SK-N-SH (cell line): ENCODE measurements at regions not wholly inside any gene's neighbourhood (a gene's known extent, or its start where the extent isn't known, plus 50 kb on each side); places are given as distances from the start of the nearest gene placed in this dataset.

Experiments
- CTCF ChIA-PET: fragments of 300-600, 350-600 bp; formaldehyde crosslinking; extraction: SDS; loops from one replicate; lab custom pipeline; 2021; lab: Yijun Ruan, JAX
- POLR2A ChIA-PET: fragments of 350-600 bp; sonication (Branson Sonifier 250); formaldehyde crosslinking; extraction: SDS; loops from one replicate; lab custom pipeline; 2020; ENCODE audit warnings: antibody characterized with exemption, inconsistent platforms; lab: Yijun Ruan, JAX
- DNase-seq: peaks from one replicate; pipeline ENCODE4 v3.0.0; 2012
- H2AFZ ChIP-seq: fragments of 200-600 bp; sonication (generic); 2 replicates; pipeline ENCODE4 v1.8.1; 2016; ENCODE audit warnings: antibody characterized with exemption, mild to moderate bottlenecking, low read depth
- H3F3A ChIP-seq: fragments of 200-600 bp; sonication (generic); replicated peaks from 2 replicates; pipeline ENCODE3; 2016; ENCODE audit warnings: antibody characterized with exemption, mild to moderate bottlenecking; ENCODE audit not compliant: insufficient read depth
- H3K27ac ChIP-seq, 2 experiments: fragments of 200-500 bp in 1 of 2; fragments of 200-600 bp in 1 of 2; sonication (Bioruptor generic) in 1 of 2; sonication (generic), shearing (Covaris generic) in 1 of 2; 2 replicates each; pipeline versions ENCODE4 v1.5.1 to v1.6.1; 2014 to 2016; ENCODE audit warnings: low read depth in 2 of 2, inconsistent platforms in 1 of 2, low read length in 1 of 2, mild to moderate bottlenecking in 1 of 2, mixed read lengths in 1 of 2
- H3K27me3 ChIP-seq: fragments of 200-600 bp; sonication (generic), shearing (Covaris generic); 2 replicates; pipeline ENCODE4 v1.6.1; 2016; ENCODE audit warnings: mixed run types; ENCODE audit not compliant: insufficient read depth
- H3K36me3 ChIP-seq, 2 experiments: fragments of 200-500 bp in 1 of 2; fragments of 200-600 bp in 1 of 2; sonication (Bioruptor generic) in 1 of 2; sonication (generic) in 1 of 2; replicated peaks in 1 of 2; 2 replicates each; pipeline versions ENCODE3 to v1.5.1; 2014 to 2016; ENCODE audit warnings: low read length in 1 of 2, mild to moderate bottlenecking in 1 of 2; ENCODE audit not compliant: insufficient read depth in 2 of 2, control insufficient read depth in 1 of 2
- H3K4me1 ChIP-seq, 2 experiments: fragments of 200-500 bp in 1 of 2; fragments of 200-600 bp in 1 of 2; sonication (Bioruptor generic) in 1 of 2; sonication (generic), shearing (Covaris generic) in 1 of 2; 2 replicates each; pipeline versions ENCODE4 v1.5.1 to v1.6.1; 2014 to 2016; ENCODE audit warnings: low read depth in 1 of 2, low read length in 1 of 2, mixed run types in 1 of 2; ENCODE audit not compliant: insufficient read depth in 2 of 2, control insufficient read depth in 1 of 2
- H3K4me2 ChIP-seq: fragments of 200-600 bp; sonication (generic), shearing (Covaris generic); 2 replicates; pipeline ENCODE4 v1.6.1; 2017; ENCODE audit warnings: mixed run types
- H3K4me3 ChIP-seq, 2 experiments: fragments of 200-500 bp in 1 of 2; fragments of 200-600 bp in 1 of 2; sonication (Bioruptor generic) in 1 of 2; sonication (generic), shearing (Covaris generic) in 1 of 2; 2 replicates each; pipeline versions ENCODE4 v1.5.1 to v1.8.1; 2014 to 2016; ENCODE audit warnings: low read depth in 2 of 2, inconsistent platforms in 1 of 2, low read length in 1 of 2, mild to moderate bottlenecking in 1 of 2, mixed read lengths in 1 of 2, moderate library complexity in 1 of 2
- H3K79me2 ChIP-seq: fragments of 200-600 bp; sonication (generic); 2 replicates; pipeline ENCODE4 v1.8.1; 2017; ENCODE audit warnings: mild to moderate bottlenecking; ENCODE audit not compliant: insufficient read depth
- H3K9ac ChIP-seq: fragments of 200-600 bp; sonication (generic); 2 replicates; pipeline ENCODE4 v1.6.1; 2017; ENCODE audit warnings: mixed run types
- H3K9me2 ChIP-seq: fragments of 200-600 bp; sonication (generic); 2 replicates; pipeline ENCODE4 v1.6.1; 2017; ENCODE audit warnings: mixed run types
- H3K9me3 ChIP-seq: fragments of 200-600 bp; sonication (generic); 2 replicates; pipeline ENCODE4 v1.6.1; 2017; ENCODE audit warnings: mixed run types, mild to moderate bottlenecking, moderate library complexity
- H4K20me1 ChIP-seq: fragments of 200-600 bp; sonication (generic); 2 replicates; pipeline ENCODE4 v1.6.1; 2017; ENCODE audit warnings: mild to moderate bottlenecking, mixed run types; ENCODE audit not compliant: insufficient read depth
- CTCF ChIP-seq: fragments of 200-600 bp; sonication (generic); IDR thresholded peaks from 2 replicates; pipeline ENCODE4 v1.6.1; 2017; ENCODE audit warnings: antibody characterized with exemption, mild to moderate bottlenecking, moderate library complexity
- ELF1 ChIP-seq: IDR thresholded peaks from 2 replicates; pipeline ENCODE4 v1.4.0; 2012
- EZH2phosphoT487 ChIP-seq: fragments of 200-600 bp; sonication (generic); IDR thresholded peaks from 2 replicates; pipeline ENCODE4 v1.6.1; 2017; ENCODE audit warnings: low read depth, mixed run types, mild to moderate bottlenecking, antibody characterized with exemption, moderate library complexity, borderline replicate concordance
- GATA2 ChIP-seq: sonication (generic); formaldehyde crosslinking; IDR thresholded peaks from 2 replicates; pipeline ENCODE4 v1.5.0; 2020; ENCODE audit warnings: mild to moderate bottlenecking, missing genetic modification reagents
- JUND ChIP-seq: IDR thresholded peaks from 2 replicates; pipeline ENCODE4 v1.4.0; 2012
- MEF2A ChIP-seq: IDR thresholded peaks from 2 replicates; pipeline ENCODE4 v1.4.0; 2012; ENCODE audit warnings: low read depth, borderline replicate concordance
- MXI1 ChIP-seq: IDR thresholded peaks from 2 replicates; pipeline ENCODE4 v1.6.1; 2012; ENCODE audit warnings: mild to moderate bottlenecking, low read depth, low read length, improper control_type of control experiment
- NRF1 ChIP-seq: IDR thresholded peaks from 2 replicates; pipeline ENCODE4 v1.6.1; 2012; ENCODE audit warnings: low read depth, mild to moderate bottlenecking, low read length
- POLR2AphosphoS5 ChIP-seq: IDR thresholded peaks from 2 replicates; pipeline ENCODE4 v1.6.1; 2012; ENCODE audit warnings: low read depth, low read length
- RAD21 ChIP-seq: IDR thresholded peaks from 2 replicates; pipeline ENCODE4 v1.6.1; 2012; ENCODE audit warnings: mild to moderate bottlenecking, low read length
- RCOR1 ChIP-seq: fragments of 150-350 bp; IDR thresholded peaks from 2 replicates; pipeline ENCODE4 v1.6.1; 2017; ENCODE audit warnings: antibody characterized with exemption, low read length
- RXRA ChIP-seq: IDR thresholded peaks from 2 replicates; pipeline ENCODE4 v1.4.0; 2012; ENCODE audit warnings: low read depth, mild to moderate bottlenecking, borderline replicate concordance
- SIN3A ChIP-seq: IDR thresholded peaks from 2 replicates; pipeline ENCODE4 v1.6.1; 2012; ENCODE audit warnings: low read depth, mild to moderate bottlenecking, low read length, moderate library complexity, borderline replicate concordance
- SMC3 ChIP-seq: IDR thresholded peaks from 2 replicates; pipeline ENCODE4 v1.6.1; 2012; ENCODE audit warnings: low read depth, low read length, improper control_type of control experiment
- TAF1 ChIP-seq: IDR thresholded peaks from 2 replicates; pipeline ENCODE4 v1.6.1; 2012; ENCODE audit warnings: low read depth, mild to moderate bottlenecking, low read length, moderate library complexity, borderline replicate concordance
- TCF12 ChIP-seq: IDR thresholded peaks from 2 replicates; pipeline ENCODE4 v1.4.0; 2012
- TEAD4 ChIP-seq: IDR thresholded peaks from 2 replicates; pipeline ENCODE4 v1.4.0; 2012; ENCODE audit warnings: mild to moderate bottlenecking, borderline replicate concordance; ENCODE audit not compliant: insufficient read depth
- USF1 ChIP-seq: IDR thresholded peaks from 2 replicates; pipeline ENCODE4 v1.4.0; 2012; ENCODE audit warnings: low read depth, borderline replicate concordance
- YY1 ChIP-seq: IDR thresholded peaks from 2 replicates; pipeline ENCODE4 v1.4.0; 2012; ENCODE audit warnings: low read depth, mild to moderate bottlenecking
- ZBTB33 ChIP-seq: IDR thresholded peaks from 2 replicates; pipeline ENCODE4 v1.4.0; 2012; ENCODE audit warnings: low read depth, borderline replicate concordance
- WGBS: methylation state at CpG from one replicate; pipeline ENCODE4 v1.1.6; 2017; ENCODE audit warnings: low lambda C conversion rate; 5-methylcytosine and 5-hydroxymethylcytosine counted together
- TF ChIP-seq, protein P1 (sequence below): fragments of 150-350 bp; IDR thresholded peaks from 2 replicates; pipeline ENCODE4 v1.6.1; 2016; ENCODE audit warnings: mild to moderate bottlenecking, low read depth, low read length
- TF ChIP-seq, protein P2 (sequence below): fragments of 150-350 bp; IDR thresholded peaks from 2 replicates; pipeline ENCODE4 v1.6.1; 2017; ENCODE audit warnings: antibody characterized with exemption, low read length, low read depth, borderline replicate concordance

GRCh38 chr3:184647405-184647936, 64.4 kb downstream of the MAGEF1 start:
- H3K4me2 ChIP-seq: no peak overlapping the region
- H3K4me1 ChIP-seq: peaks cover 0 to 28% of the 10 kb centered on the region in 2 experiments; a peak in 2 of 4 replicates
- DNase-seq: peak; percentile 33
- no peaks in the 10 kb centered on the region for H3K9me2 ChIP-seq
- 82% methylated on average over 4 of the region's 7 CpGs for WGBS
- CTCF ChIA-PET: interaction anchor here (1.3 to 2.4 kb wide), 3 partner anchors 63 to 86 kb away, joined by 3 to 7 read pairs (median 4); partner anchors contain the start of gene EPHB3
- POLR2A ChIA-PET: interaction anchor here (0.6 to 0.9 kb wide), 2 partner anchors 56 to 938 kb away, joined by 3 to 7 read pairs; partner anchors contain the start of gene SENP2
- TF ChIP-seq TAF1 (no peak), CTCF (no peak), GATA2 (CRISPR knock-in tag) (no peak), RXRA (no peak), SIN3A (no peak), MEF2A (no peak), ELF1 (no peak), TCF12 (no peak), POLR2AphosphoS5 (no peak)
- TF ChIP-seq, protein P1, sequence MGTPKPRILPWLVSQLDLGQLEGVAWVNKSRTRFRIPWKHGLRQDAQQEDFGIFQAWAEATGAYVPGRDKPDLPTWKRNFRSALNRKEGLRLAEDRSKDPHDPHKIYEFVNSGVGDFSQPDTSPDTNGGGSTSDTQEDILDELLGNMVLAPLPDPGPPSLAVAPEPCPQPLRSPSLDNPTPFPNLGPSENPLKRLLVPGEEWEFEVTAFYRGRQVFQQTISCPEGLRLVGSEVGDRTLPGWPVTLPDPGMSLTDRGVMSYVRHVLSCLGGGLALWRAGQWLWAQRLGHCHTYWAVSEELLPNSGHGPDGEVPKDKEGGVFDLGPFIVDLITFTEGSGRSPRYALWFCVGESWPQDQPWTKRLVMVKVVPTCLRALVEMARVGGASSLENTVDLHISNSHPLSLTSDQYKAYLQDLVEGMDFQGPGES: no peak
- no peaks in the 10 kb centered on the region for H3K79me2 ChIP-seq
- H3K27me3 ChIP-seq: no peaks in the 10 kb centered on the region
- no peaks in the 10 kb centered on the region for H3K9me3 ChIP-seq
- no peaks in the 10 kb centered on the region for H4K20me1 ChIP-seq
- H2AFZ ChIP-seq: no peak overlapping the region
- H3K9ac ChIP-seq: no peak overlapping the region
- no peak overlapping the region for H3K4me3 ChIP-seq
- H3K36me3 ChIP-seq: no peaks in the 10 kb centered on the region
- H3K27ac ChIP-seq: no peak overlapping the region
- H3F3A ChIP-seq: no peaks in the 10 kb centered on the region

DNA sequence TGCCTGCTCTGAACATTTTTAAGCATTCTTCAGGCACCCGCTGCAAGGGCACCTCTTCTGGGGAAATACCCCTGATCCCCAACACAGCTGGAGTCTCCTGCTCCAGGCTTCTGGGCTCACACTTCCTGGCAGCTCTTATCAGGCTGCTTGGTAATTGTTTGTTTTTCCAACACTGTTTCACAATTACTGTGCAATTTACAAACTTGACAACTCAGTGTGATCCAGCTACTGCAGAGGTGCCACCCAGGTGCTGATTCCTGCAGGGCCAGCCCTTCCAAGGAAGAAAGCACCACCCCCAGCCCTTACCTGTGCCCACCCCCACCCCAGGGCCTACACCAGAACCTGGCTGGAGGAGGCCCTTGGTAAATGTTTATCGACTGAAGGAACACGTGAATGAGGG, 66.5 kb downstream of the MAGEF1 start:
- Histone ChIP-seq H3K27me3 (no peaks in the 10 kb centered on the region), H2AFZ (no peak overlapping the region), H3K4me2 (no peak overlapping the region), H3K9me2 (no peaks in the 10 kb centered on the region), H3K36me3 (no peaks in the 10 kb centered on the region), H3K79me2 (no peaks in the 10 kb centered on the region), H3K4me3 (no peak overlapping the region), H3K9ac (no peak overlapping the region), H3K4me1 (peaks cover 0 to 31% of the 10 kb centered on the region in 2 experiments; a peak in 2 of 4 replicates), H3K27ac (no peak overlapping the region), H4K20me1 (no peaks in the 10 kb centered on the region), H3K9me3 (no peaks in the 10 kb centered on the region), H3F3A (no peaks in the 10 kb centered on the region)
- ChIA-PET CTCF (no interaction called here), POLR2A (no interaction called here)
- 85% methylated on average over 2 of the region's 3 CpGs for WGBS
- DNase-seq: peak; percentile 30
- TF ChIP-seq SMC3 (no peak), ZBTB33 (no peak), YY1 (no peak), USF1 (no peak), GATA2 (CRISPR knock-in tag) (no peak), TEAD4 (no peak), RCOR1 (no peak), MEF2A (no peak), EZH2phosphoT487 (no peak), NRF1 (no peak), TCF12 (no peak), JUND (no peak), MXI1 (no peak), ELF1 (no peak), RAD21 (no peak), RXRA (no peak)
- TF ChIP-seq, protein P2, sequence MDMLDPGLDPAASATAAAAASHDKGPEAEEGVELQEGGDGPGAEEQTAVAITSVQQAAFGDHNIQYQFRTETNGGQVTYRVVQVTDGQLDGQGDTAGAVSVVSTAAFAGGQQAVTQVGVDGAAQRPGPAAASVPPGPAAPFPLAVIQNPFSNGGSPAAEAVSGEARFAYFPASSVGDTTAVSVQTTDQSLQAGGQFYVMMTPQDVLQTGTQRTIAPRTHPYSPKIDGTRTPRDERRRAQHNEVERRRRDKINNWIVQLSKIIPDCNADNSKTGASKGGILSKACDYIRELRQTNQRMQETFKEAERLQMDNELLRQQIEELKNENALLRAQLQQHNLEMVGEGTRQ: no peak
